ENCODE measurements at regions not wholly inside any gene's neighbourhood (a gene's known extent, or its start where the extent isn't known, plus 50 kb on each side); places are given as distances from the start of the nearest gene placed in this dataset.

DNA sequence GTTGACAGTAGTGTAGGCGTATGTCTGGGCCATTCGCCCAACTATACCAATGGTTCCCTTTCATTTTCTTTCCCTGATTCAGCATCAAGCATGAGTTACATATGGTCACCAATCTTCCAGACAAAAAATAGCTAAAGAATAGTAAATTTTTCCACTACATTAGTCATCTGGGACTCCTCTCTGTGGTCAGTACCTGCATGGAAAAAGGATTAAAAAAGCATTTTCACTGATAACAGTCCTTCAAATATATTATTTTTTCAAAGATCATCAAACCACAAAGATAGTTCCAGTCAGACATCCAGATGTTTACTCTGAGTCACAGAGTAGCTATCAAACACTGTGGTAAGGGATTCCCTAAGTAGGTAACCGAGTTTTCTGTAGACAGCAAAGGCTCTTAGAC lies 302.6 kb upstream of the SEMA3D start:
- no peaks in the 10 kb centered on the region for H4K20me1 ChIP-seq (ENCODE audit: low read depth, low read length)
- no peaks in the 10 kb centered on the region for H3K9me3 ChIP-seq (ENCODE audit: insufficient read depth, low read length)
- no peaks in the 10 kb centered on the region for H3F3A ChIP-seq (ENCODE audit: insufficient read depth)
- H3K27ac ChIP-seq (ENCODE audit: low read depth, low read length): no peak overlapping the region
- H3K9me2 ChIP-seq (replicated peaks; ENCODE audit: insufficient read depth, low read length): no peaks in the 10 kb centered on the region
- H3K36me3 ChIP-seq (ENCODE audit: low read length): no peaks in the 10 kb centered on the region
- no peak overlapping the region for H3K4me3 ChIP-seq (ENCODE audit: insufficient read depth, low read length, poor library complexity, severe bottlenecking)
- no peak overlapping the region for H2AFZ ChIP-seq (ENCODE audit: low read depth, low read length, severe bottlenecking)
- TF ChIP-seq, protein P1, sequence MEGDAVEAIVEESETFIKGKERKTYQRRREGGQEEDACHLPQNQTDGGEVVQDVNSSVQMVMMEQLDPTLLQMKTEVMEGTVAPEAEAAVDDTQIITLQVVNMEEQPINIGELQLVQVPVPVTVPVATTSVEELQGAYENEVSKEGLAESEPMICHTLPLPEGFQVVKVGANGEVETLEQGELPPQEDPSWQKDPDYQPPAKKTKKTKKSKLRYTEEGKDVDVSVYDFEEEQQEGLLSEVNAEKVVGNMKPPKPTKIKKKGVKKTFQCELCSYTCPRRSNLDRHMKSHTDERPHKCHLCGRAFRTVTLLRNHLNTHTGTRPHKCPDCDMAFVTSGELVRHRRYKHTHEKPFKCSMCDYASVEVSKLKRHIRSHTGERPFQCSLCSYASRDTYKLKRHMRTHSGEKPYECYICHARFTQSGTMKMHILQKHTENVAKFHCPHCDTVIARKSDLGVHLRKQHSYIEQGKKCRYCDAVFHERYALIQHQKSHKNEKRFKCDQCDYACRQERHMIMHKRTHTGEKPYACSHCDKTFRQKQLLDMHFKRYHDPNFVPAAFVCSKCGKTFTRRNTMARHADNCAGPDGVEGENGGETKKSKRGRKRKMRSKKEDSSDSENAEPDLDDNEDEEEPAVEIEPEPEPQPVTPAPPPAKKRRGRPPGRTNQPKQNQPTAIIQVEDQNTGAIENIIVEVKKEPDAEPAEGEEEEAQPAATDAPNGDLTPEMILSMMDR (IDR thresholded peaks at IDR 0.05; ENCODE audit: insufficient read depth, low read length, poor library complexity, severe bottlenecking): no peak
- TF ChIP-seq EZH2phosphoT487 (conservative IDR thresholded peaks at IDR 0.05; ENCODE audit: low read length): no peak
- no peaks in the 10 kb centered on the region for H3K27me3 ChIP-seq (ENCODE audit: low read length)
- H3K4me2 ChIP-seq (ENCODE audit: low read depth, low read length, poor library complexity, severe bottlenecking): no peak overlapping the region
- H3K79me2 ChIP-seq (ENCODE audit: insufficient read depth, low read length): no peaks in the 10 kb centered on the region
- H3K9ac ChIP-seq (ENCODE audit: low read length): no peak overlapping the region

DNA sequence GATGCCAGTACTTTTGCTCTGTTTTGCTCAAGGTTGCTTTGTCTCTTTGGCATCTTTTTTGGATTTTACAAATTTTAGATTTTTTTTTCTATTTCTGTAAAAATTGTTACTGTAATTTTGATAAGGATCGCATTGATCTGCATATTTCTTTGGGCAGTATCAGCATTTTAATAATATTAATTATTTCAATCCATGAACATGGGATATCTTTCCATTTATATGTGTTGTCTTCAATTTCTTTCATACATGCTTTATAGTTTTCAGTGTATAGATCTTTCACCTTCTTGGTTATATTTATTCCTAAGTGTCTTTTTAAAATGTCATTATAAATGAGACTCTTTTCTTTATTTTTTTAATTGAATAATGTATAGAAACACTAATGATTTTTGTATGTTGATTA lies 301.6 kb upstream of the SEMA3D start:
- TF ChIP-seq, protein P1 (IDR thresholded peaks at IDR 0.05; ENCODE audit: insufficient read depth, low read length, poor library complexity, severe bottlenecking): no peak
- TF ChIP-seq EZH2phosphoT487 (conservative IDR thresholded peaks at IDR 0.05; ENCODE audit: low read length): no peak
- Histone ChIP-seq H2AFZ (ENCODE audit: low read depth, low read length, severe bottlenecking) (no peak overlapping the region), H3K9me2 (replicated peaks; ENCODE audit: insufficient read depth, low read length) (no peaks in the 10 kb centered on the region), H3K4me3 (ENCODE audit: insufficient read depth, low read length, poor library complexity, severe bottlenecking) (no peak overlapping the region), H3K79me2 (ENCODE audit: insufficient read depth, low read length) (no peaks in the 10 kb centered on the region), H3K9ac (ENCODE audit: low read length) (no peak overlapping the region), H3K4me2 (ENCODE audit: low read depth, low read length, poor library complexity, severe bottlenecking) (no peak overlapping the region), H4K20me1 (ENCODE audit: low read depth, low read length) (no peaks in the 10 kb centered on the region), H3F3A (ENCODE audit: insufficient read depth) (no peaks in the 10 kb centered on the region), H3K36me3 (ENCODE audit: low read length) (no peaks in the 10 kb centered on the region), H3K9me3 (ENCODE audit: insufficient read depth, low read length) (no peaks in the 10 kb centered on the region), H3K27ac (ENCODE audit: low read depth, low read length) (no peak overlapping the region), H3K27me3 (ENCODE audit: low read length) (no peaks in the 10 kb centered on the region)

DNA sequence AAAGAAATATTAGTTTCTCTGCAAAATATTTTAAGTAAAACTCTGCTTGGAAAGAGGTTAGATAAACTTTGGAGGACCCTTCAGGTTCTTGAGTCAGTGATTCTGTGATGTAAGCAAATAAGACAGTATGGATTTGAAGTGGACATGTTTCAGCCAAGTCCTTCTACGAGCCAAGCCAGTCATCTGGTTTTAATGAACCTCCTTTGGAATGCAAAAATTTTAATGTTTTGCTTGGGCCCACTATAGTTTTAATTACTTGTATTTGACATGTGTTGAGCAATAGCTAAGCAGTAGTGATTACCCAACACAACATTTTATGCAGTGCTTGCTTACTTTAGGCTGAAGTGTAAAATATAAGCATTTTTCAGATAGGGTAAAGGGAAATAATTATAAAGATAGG lies 296.3 kb upstream of the SEMA3D start:
- Histone ChIP-seq H4K20me1 (ENCODE audit: low read depth, low read length) (no peaks in the 10 kb centered on the region), H3K36me3 (ENCODE audit: low read length) (no peaks in the 10 kb centered on the region), H3K9me3 (ENCODE audit: insufficient read depth, low read length) (no peaks in the 10 kb centered on the region), H2AFZ (ENCODE audit: low read depth, low read length, severe bottlenecking) (no peak overlapping the region), H3K4me2 (ENCODE audit: low read depth, low read length, poor library complexity, severe bottlenecking) (no peak overlapping the region), H3K79me2 (ENCODE audit: insufficient read depth, low read length) (no peaks in the 10 kb centered on the region), H3K9ac (ENCODE audit: low read length) (no peak overlapping the region), H3K4me3 (ENCODE audit: insufficient read depth, low read length, poor library complexity, severe bottlenecking) (no peak overlapping the region), H3K27me3 (ENCODE audit: low read length) (no peaks in the 10 kb centered on the region), H3K27ac (ENCODE audit: low read depth, low read length) (no peak overlapping the region), H3K9me2 (replicated peaks; ENCODE audit: insufficient read depth, low read length) (0 out of 2 replicates have a peak, but pooled peaks cover 2% of the 10 kb centered on the region), H3F3A (ENCODE audit: insufficient read depth) (no peaks in the 10 kb centered on the region)
- no peak for TF ChIP-seq EZH2phosphoT487 (conservative IDR thresholded peaks at IDR 0.05; ENCODE audit: low read length)
- TF ChIP-seq, protein P1 (IDR thresholded peaks at IDR 0.05; ENCODE audit: insufficient read depth, low read length, poor library complexity, severe bottlenecking): no peak

Measured in SU-DHL-6 (cell line).